ENCODE measurements at regions not wholly inside any gene's neighbourhood (a gene's known extent, or its start where the extent isn't known, plus 50 kb on each side); places are given as distances from the start of the nearest gene placed in this dataset.

GRCh38 chr3:14590569-14590968 lies 50.4 kb upstream of the GRIP2 start:
- DNase-seq: no peak

GRCh38 chr3:14592390-14592789 lies 52.2 kb upstream of the GRIP2 start:
- DNase-seq: no peak

- no peak for DNase-seq
Observed at GRCh38 chr3:14592836-14593235, 52.7 kb upstream of the GRIP2 start.

- DNase-seq: no peak
Observed at GRCh38 chr3:14594234-14594633, 54.1 kb upstream of the GRIP2 start.

- no peak for DNase-seq
Observed at GRCh38 chr3:14595561-14595960, 55.4 kb upstream of the GRIP2 start.

GRCh38 chr3:14597266-14597665 lies 54.3 kb upstream of the CCDC174 start:
- DNase-seq: no peak

- peak; percentile 51 for DNase-seq
Observed at GRCh38 chr3:14598143-14598569, 53.4 kb upstream of the CCDC174 start.

GRCh38 chr3:14599488-14599887 lies 52.1 kb upstream of the CCDC174 start:
- no peak for DNase-seq

GRCh38 chr3:14600075-14600474 lies 51.5 kb upstream of the CCDC174 start:
- no peak for DNase-seq

GRCh38 chr3:14600856-14601610 lies 50.5 kb upstream of the CCDC174 start:
- DNase-seq: no peak

GRCh38 chr3:14601692-14602005 lies 49.9 kb upstream of the CCDC174 start:
- no peak for DNase-seq

All from activated CD4-positive, alpha-beta T cell treated with anti-CD3 and anti-CD28 coated beads, Interleukin-2, amount 50 U/mL, for 16 hours (primary cell).